ENCODE measurements at regions not wholly inside any gene's neighbourhood (a gene's known extent, or its start where the extent isn't known, plus 50 kb on each side); places are given as distances from the start of the nearest gene placed in this dataset.
A peak's percentile ranks its signal among the peaks of the same experiment; 100 is the strongest.
"Not testable (repeated sequence)": the region's sequence is repeated elsewhere in the genome, so short reads cannot be mapped to it uniquely, and the experiment has no call there.

GRCh38 chr6:88403486-88403885 is 237.3 kb upstream of the CNR1 start:
- no peaks in the 10 kb centered on the region for H3K9me3 ChIP-seq (ENCODE audit: low read depth)
- no peaks in the 10 kb centered on the region for H3K27me3 ChIP-seq
- H3K4me3 ChIP-seq: no peak overlapping the region
- no peaks in the 10 kb centered on the region for H3K36me3 ChIP-seq
- no peak for TF ChIP-seq CTCF (IDR thresholded peaks at IDR 0.05; ENCODE audit: low read depth, low read length)
- no peak overlapping the region for H3K27ac ChIP-seq
- H3K4me1 ChIP-seq (ENCODE audit: low read depth): no peaks in the 10 kb centered on the region
- DNase-seq (ENCODE audit: low read depth in 1 of 2, low spot score in 1 of 2): peak in 1 of 2 donors; percentile 38

- DNase-seq (ENCODE audit: low read depth in 1 of 2, low spot score in 1 of 2): no peak
- no peak overlapping the region for H3K4me3 ChIP-seq
- TF ChIP-seq CTCF (IDR thresholded peaks at IDR 0.05; ENCODE audit: low read depth, low read length): no peak
Measured at GRCh38 chr6:88402909-88403308, 236.8 kb upstream of the CNR1 start.

GRCh38 chr6:88390998-88391397 is 224.9 kb upstream of the CNR1 start:
- H3K4me1 ChIP-seq (ENCODE audit: low read depth); H3K27ac ChIP-seq; H3K9me3 ChIP-seq (ENCODE audit: low read depth); DNase-seq (ENCODE audit: low read depth in 1 of 2, low spot score in 1 of 2); H3K4me3 ChIP-seq; H3K27me3 ChIP-seq; H3K36me3 ChIP-seq: not testable (repeated sequence)

More at GRCh38 chr6:88402909-88403308, 236.8 kb upstream of the CNR1 start:
- Histone ChIP-seq H3K27ac (no peak overlapping the region), H3K36me3 (no peaks in the 10 kb centered on the region), H3K27me3 (no peaks in the 10 kb centered on the region), H3K4me1 (ENCODE audit: low read depth) (no peaks in the 10 kb centered on the region), H3K9me3 (ENCODE audit: low read depth) (no peaks in the 10 kb centered on the region)

GRCh38 chr6:88388589-88388988 is 222.4 kb upstream of the CNR1 start:
- no peak for DNase-seq (ENCODE audit: low read depth in 1 of 2, low spot score in 1 of 2)

GRCh38 chr6:88386167-88386566 is 220.0 kb upstream of the CNR1 start:
- Histone ChIP-seq H3K4me3 (no peak overlapping the region), H3K36me3 (no peaks in the 10 kb centered on the region), H3K27me3 (no peaks in the 10 kb centered on the region), H3K9me3 (ENCODE audit: low read depth) (no peaks in the 10 kb centered on the region), H3K4me1 (ENCODE audit: low read depth) (no peaks in the 10 kb centered on the region), H3K27ac (no peak overlapping the region)
- DNase-seq (ENCODE audit: low read depth in 1 of 2, low spot score in 1 of 2): no peak
- no peak for TF ChIP-seq CTCF (IDR thresholded peaks at IDR 0.05; ENCODE audit: low read depth, low read length)

More at GRCh38 chr6:88388589-88388988, 222.4 kb upstream of the CNR1 start:
- no peaks in the 10 kb centered on the region for H3K4me1 ChIP-seq (ENCODE audit: low read depth)
- no peak for TF ChIP-seq CTCF (IDR thresholded peaks at IDR 0.05; ENCODE audit: low read depth, low read length)
- H3K9me3 ChIP-seq (ENCODE audit: low read depth): no peaks in the 10 kb centered on the region
- H3K27me3 ChIP-seq: no peaks in the 10 kb centered on the region
- H3K36me3 ChIP-seq: no peaks in the 10 kb centered on the region
- no peak overlapping the region for H3K27ac ChIP-seq
- no peak overlapping the region for H3K4me3 ChIP-seq

GRCh38 chr6:88383183-88383582 is 217.0 kb upstream of the CNR1 start:
- Histone ChIP-seq H3K4me3 (no peak overlapping the region), H3K27me3 (no peaks in the 10 kb centered on the region), H3K4me1 (ENCODE audit: low read depth) (no peaks in the 10 kb centered on the region), H3K36me3 (no peaks in the 10 kb centered on the region), H3K9me3 (ENCODE audit: low read depth) (no peaks in the 10 kb centered on the region), H3K27ac (no peak overlapping the region)
- TF ChIP-seq CTCF (IDR thresholded peaks at IDR 0.05; ENCODE audit: low read depth, low read length): no peak
- no peak for DNase-seq (ENCODE audit: low read depth in 1 of 2, low spot score in 1 of 2)
